Neural crest cell (in vitro differentiated cells): ENCODE measurements at regions not wholly inside any gene's neighbourhood (a gene's known extent, or its start where the extent isn't known, plus 50 kb on each side); places are given as distances from the start of the nearest gene placed in this dataset.
"Not testable (repeated sequence)": the region's sequence is repeated elsewhere in the genome, so short reads cannot be mapped to it uniquely, and the experiment has no call there.

Experiments used
- DNase-seq: peaks from one replicate; pipeline ENCODE4 v3.0.0; 2021; ENCODE audit warnings: low read depth, mixed read lengths, low spot score
- H3K27ac Mint-ChIP-seq: one replicate; pipeline ENCODE4 v1.8.0; 2021; ENCODE audit warnings: mild to moderate bottlenecking, mixed read lengths; ENCODE audit not compliant: unreplicated experiment
- H3K27me3 Mint-ChIP-seq: 2 replicates; pipeline ENCODE4 v1.8.0; 2021; ENCODE audit warnings: low read depth, mild to moderate bottlenecking, mixed read lengths
- H3K36me3 Mint-ChIP-seq: 2 replicates; pipeline ENCODE4 v1.8.0; 2021; ENCODE audit warnings: low read depth, mild to moderate bottlenecking, mixed read lengths
- H3K4me1 Mint-ChIP-seq: 2 replicates; pipeline ENCODE4 v1.8.0; 2021; ENCODE audit warnings: mixed read lengths
- H3K4me3 Mint-ChIP-seq: one replicate; pipeline ENCODE4 v1.8.0; 2021; ENCODE audit warnings: mild to moderate bottlenecking, mixed read lengths
- H3K9me3 Mint-ChIP-seq: 2 replicates; pipeline ENCODE4 v1.8.0; 2021; ENCODE audit warnings: mixed read lengths
- CTCF ChIP-seq: fragments of 200-600 bp; sonication (generic); conservative IDR thresholded peaks from 2 replicates; pipeline ENCODE4 v1.5.0; 2021; ENCODE audit warnings: antibody characterized with exemption, mild to moderate bottlenecking

- TF ChIP-seq CTCF: peak; percentile 51
- Mint-ChIP-seq H3K4me1 (peaks cover 3% of the 10 kb centered on the region), H3K27ac (no peak overlapping the region), H3K27me3 (no peaks in the 10 kb centered on the region), H3K36me3 (no peaks in the 10 kb centered on the region), H3K4me3 (no peak overlapping the region), H3K9me3 (no peaks in the 10 kb centered on the region)
- no peak for DNase-seq
These were observed 133.3 kb upstream of the KIF5B start for GRCh38 chr10:32189400-32190084.

DNA sequence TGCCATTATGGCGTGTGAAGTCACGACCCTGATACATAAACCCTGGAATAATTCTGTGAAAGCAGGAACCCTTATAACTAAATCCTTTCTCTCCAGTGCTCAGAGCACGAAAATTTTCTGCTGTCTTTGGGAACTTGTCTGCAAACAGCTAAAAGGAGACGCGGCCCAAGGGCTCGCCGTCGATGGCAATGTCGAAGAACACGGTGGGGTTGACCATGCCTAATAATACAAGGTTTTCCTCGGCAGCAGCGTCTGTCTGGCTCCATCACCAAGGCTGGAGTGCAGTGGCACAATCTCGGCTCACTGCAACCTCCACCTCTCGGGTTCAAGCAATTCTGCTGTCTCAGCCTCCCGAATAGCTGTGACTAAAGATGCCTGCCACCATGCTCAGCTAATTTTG lies 132.4 kb upstream of the KIF5B start:
- DNase-seq, H3K36me3 Mint-ChIP-seq, H3K27ac Mint-ChIP-seq, H3K27me3 Mint-ChIP-seq, H3K4me3 Mint-ChIP-seq, H3K4me1 Mint-ChIP-seq, H3K9me3 Mint-ChIP-seq: not testable (repeated sequence)

DNA sequence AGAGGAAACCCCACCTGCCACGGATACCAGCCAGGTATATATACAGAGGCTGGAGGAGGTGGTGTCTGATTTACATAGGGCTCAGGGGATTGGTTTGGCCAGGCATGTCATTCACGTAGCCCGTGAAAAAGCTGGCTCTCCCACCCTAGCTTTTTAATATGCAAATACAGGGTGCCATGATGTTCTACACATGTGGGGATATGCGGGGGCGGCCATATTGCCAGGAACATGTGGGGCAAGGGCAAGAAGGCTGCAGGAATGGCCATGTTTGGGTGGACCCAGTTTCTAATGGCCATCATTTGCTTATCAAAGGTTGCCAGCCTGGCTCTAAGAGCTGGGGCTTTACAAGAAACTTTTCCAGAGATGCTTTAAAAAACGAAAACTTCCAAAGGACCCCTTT lies 131.5 kb upstream of the KIF5B start:
- H3K27ac Mint-ChIP-seq: no peak overlapping the region
- peaks cover 3% of the 10 kb centered on the region for H3K4me1 Mint-ChIP-seq
- no peaks in the 10 kb centered on the region for H3K36me3 Mint-ChIP-seq
- H3K27me3 Mint-ChIP-seq: no peaks in the 10 kb centered on the region
- DNase-seq: no peak
- H3K4me3 Mint-ChIP-seq: no peak overlapping the region
- H3K9me3 Mint-ChIP-seq: no peaks in the 10 kb centered on the region
- no peak for TF ChIP-seq CTCF

GRCh38 chr10:32183652-32184051 lies 127.4 kb upstream of the KIF5B start:
- H3K9me3 Mint-ChIP-seq, H3K27me3 Mint-ChIP-seq, H3K27ac Mint-ChIP-seq, H3K4me1 Mint-ChIP-seq, H3K36me3 Mint-ChIP-seq, DNase-seq, H3K4me3 Mint-ChIP-seq: not testable (repeated sequence)

DNA sequence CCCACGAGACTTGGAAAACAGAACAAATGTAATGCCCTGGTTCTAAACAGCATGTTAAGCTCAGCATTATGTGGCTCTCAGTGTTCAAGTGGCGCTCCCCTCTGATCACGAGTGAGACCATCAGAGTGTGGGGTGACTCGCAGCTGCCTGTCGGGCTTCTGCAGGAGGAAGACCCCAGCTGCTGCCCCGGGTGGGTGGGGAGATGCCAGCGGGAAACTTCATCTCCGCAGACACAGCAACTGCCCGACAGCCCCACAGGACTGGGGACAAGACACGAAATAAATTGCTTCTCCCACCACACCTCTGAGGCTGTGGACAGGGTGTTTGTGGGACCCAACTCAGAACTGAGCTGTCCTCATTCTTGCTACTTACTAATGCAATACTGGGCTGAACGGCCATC lies 126.3 kb upstream of the KIF5B start:
- no peak for TF ChIP-seq CTCF
- H3K27me3 Mint-ChIP-seq: no peaks in the 10 kb centered on the region
- DNase-seq: no peak
- H3K36me3 Mint-ChIP-seq: no peaks in the 10 kb centered on the region
- H3K4me3 Mint-ChIP-seq: no peak overlapping the region
- H3K9me3 Mint-ChIP-seq: no peaks in the 10 kb centered on the region
- no peaks in the 10 kb centered on the region for H3K4me1 Mint-ChIP-seq
- no peak overlapping the region for H3K27ac Mint-ChIP-seq

- Mint-ChIP-seq H3K36me3 (no peaks in the 10 kb centered on the region), H3K4me1 (no peaks in the 10 kb centered on the region), H3K27me3 (no peaks in the 10 kb centered on the region), H3K4me3 (no peak overlapping the region), H3K9me3 (no peaks in the 10 kb centered on the region), H3K27ac (no peak overlapping the region)
- no peak for DNase-seq
- no peak for TF ChIP-seq CTCF
These were observed 124.4 kb upstream of the KIF5B start for GRCh38 chr10:32180390-32181280.
